A172 (cell line): ENCODE measurements at regions not wholly inside any gene's neighbourhood (a gene's known extent, or its start where the extent isn't known, plus 50 kb on each side); places are given as distances from the start of the nearest gene placed in this dataset.

Experiments
- DNase-seq: peaks from one replicate; pipeline ENCODE4 v3.0.0-alpha.2; 2015; ENCODE audit warnings: low spot score

DNA sequence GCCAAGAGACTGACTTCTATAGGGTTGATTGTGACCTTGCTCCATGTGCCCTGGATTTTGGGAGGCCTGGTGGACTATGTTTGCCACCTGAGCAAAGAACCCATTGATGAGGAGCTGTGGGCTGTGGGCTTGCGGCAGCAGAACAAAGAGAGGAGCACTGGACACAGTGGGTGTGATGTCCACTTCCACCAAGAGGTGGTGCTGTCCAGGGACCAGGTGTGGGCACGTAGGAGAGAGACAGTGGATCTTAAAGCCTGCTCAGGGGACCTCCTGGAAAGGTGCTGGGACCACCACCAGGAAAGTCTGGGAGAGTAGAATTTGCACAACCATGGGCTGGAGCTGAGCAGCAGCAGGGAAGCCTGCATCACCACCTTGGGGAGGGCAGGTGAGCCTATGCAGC lies 106.7 kb upstream of the ETS2 start:
- no peak for DNase-seq

DNA sequence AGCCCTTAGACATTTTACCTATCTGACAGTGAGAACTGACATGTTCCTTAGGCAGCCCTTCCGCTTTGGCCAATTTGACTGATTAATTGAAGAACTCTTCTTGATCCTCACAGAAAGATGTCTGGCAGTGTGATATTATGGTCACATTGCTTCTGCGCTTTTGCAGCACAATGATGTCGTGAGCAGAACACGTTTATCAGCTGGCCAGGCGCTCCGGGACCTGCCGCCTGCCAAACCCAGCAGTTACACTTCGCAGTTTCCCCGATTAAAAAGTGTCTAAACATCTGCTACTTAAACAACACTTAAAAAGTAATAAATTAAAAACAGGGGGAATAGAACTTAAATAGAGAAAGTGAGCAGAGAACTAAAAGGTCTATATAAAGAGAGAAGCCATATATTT lies 103.5 kb upstream of the ETS2 start:
- DNase-seq: no peak

DNA sequence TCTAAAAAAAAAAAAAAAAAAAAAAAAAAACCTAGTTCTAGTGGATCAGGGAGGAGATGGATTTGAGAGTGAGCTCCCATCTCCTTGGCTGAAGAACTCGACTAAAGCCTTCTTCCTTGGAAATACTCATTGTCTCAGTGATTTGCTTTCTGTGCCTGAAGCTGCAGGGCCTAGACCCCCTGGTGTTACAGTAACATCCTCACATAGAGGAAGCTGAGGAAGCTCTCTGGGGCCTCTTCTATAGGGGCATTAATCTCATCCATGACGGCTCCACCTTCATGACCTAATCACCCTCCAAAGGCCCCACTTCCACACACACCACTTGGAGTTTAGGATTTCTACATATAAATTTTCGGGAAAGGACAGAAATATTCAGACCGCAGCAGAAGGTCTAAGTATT lies 95.9 kb upstream of the ETS2 start:
- no peak for DNase-seq

DNA sequence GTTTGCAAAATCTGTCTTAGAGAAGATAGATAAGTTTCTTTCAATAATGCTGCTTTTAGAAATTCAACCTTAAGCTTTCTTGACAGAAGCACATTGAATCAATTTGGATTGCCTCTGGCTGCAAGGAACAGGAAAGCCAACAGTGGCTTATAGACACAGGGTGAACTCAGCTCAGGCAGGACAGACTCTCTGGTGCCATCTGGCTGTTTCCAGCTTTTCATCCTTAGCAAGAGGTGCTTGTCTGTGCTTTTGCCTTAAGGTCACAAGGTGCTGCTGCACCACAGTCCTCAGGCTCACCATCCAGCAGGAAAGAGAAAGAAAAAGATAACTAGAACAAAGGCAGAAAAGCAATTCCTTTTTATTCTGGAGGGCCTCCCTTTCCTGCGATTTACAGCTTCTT lies 93.7 kb upstream of the ETS2 start:
- DNase-seq: peak; percentile 67

DNA sequence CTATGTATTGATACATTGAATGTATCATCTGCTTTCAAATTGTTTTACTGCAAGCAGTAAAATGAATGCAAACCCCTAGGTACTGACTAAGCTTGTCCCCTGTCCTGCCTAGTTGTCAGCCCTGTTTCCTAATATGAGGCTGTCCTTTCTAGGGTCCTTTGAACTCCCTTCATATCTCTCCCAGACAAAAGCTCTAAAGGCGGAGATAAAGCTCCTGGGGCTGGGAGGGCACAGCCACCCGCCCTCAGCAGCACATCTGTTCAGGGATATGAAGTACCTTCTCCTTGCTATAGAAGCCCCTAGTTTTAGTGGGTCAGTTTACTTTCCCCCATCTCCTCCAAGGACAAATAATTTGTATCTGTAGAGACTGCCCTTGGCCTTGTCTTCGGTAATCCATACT lies 93.1 kb upstream of the ETS2 start:
- DNase-seq: no peak

DNA sequence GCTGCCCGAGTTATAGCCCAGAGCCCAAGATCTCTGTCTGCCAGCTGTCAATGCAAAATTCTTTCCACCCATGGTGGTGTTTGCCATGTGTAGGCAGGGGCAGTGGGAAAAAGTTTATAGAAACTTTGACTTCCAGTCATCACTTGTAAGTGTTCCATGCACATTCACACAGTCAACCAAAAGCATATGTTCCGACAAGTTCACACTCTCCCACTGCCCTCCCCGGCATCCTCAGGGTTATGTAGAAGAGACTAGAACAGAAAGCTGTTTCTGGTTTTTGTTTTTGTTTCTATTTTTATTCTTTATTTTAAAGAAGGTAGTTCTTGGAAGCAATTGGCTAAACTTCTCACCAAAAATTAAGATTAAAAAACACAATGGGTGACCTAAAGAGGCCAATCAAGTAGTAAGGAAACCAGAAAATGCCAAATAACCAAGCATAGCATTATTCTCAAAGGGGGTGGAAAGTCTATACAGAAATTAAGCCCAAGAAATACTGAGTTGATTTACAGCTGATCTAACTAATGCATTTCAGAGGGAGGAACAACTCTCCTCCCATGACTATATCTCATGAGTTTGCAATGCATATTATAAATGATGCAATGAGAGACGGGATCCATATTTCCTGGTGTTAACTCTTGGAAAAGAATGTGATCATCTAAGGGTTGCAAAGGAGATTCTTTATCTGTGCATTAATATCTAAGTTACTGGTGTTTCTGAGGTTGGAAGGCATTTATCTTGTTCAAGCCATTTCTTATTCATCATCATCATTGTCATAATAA lies 91.5 kb upstream of the ETS2 start:
- DNase-seq: no peak

DNA sequence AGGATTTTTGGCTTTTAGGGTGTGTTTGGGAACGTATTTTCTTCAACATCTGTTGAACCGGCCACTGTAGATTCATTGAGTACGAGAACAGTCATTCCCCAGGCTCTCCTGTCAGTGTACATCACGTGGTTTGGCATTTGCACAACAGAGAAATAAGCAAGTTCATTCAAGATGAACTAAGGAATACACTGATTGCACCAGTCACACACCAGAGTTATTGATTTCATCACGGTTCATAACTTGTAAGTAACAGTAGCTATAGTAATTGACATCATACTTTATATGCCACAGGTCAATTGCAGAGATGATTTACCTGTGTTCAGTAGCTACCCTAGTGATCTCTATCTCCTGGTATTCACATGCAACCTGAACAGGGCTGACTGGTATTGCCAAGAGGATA lies 90.7 kb upstream of the ETS2 start:
- DNase-seq: no peak

DNA sequence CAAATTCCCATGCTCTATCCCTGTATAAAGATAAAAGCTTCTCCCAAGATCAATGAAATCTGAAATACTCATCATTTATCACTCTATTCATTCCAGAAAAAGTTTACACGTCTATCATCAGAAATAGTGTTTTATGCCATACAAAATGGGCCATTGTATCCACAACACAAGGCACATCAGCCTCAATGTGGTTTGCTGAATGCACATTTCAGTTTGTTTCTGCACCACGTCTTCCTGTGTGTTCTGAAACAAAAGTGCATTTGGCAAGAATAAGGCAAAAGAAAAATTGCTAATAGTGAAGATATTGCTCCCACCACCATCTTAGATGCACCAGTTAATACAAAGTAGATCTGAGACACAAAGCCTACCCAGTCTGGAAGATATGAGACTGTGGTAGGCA lies 89.6 kb upstream of the ETS2 start:
- no peak for DNase-seq

DNA sequence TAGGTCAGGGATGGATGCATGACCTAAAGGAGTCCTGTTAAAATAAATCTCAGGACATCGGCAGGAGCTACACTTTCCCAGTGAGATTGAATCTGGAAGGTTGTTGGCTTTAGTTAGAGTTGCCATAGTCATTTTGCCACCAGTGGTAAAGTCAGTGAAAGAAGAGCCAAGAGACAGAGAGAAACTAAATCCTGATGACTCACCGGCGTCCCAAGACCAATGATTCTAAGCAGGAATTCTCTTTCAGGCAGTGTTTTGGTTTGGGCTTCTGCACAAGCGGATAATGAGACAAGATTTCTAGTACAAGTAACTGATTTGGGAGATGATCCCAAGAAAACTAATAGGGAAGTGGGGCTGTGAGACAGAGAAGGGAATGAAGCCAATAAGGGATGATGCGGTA lies 88.8 kb upstream of the ETS2 start:
- DNase-seq: peak; percentile 43

DNA sequence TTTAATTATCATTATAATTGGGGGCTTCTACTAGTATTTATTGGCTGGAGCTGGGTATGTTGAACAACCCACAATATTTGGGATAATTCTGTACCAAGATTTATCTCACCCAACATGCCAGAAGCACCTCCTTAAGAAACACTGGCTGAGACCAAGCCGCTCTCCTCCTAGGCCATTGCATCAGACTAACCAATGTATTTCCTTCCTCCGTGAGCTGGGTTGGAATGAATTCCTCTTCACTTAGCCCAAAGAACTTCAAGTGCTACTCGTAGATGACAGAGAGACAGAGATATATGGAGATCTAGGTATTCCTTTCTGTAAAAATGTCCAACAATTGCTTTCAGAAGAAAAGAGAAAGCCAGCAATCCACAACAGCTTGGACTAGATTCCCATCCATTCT lies 87.2 kb upstream of the ETS2 start:
- DNase-seq: no peak

DNA sequence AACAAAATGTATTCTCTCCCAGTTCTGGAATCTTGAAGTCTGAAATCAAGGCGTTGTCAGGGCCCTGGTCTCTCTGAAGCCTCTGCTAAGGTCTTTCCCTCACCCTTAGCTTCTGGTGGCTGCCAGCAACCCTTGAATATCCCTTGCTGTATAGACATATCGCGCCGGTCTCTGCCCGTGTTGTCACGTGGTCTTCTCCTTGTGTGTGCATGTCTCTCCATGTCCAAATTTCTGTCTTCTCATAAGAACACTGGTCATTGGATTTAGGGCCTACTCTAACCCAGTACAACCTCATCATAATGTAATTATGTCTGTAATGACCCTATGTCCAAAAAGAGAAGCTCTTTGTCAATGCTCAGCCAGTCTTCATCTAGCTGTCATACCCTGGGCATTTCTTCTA lies 85.7 kb upstream of the ETS2 start:
- DNase-seq: no peak

DNA sequence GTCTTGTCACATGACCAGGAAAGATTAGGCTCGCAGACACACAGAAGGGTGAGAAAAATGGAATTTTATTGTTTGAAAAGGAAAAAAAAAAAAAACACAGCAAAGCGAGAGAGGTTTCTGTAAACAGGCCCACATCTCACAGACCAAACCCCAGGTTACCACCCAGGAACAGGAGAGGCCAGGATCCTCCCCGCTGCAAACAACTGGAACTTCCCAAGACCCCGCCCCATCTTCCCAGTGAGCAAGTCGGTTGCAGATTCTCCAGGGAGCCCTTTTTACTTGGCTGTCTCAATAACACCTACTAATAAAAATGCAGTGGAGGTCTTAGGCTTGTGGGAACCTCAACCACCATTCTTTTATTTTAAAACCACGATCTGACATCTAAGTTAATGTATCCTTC lies 84.7 kb upstream of the ETS2 start:
- DNase-seq: no peak

DNA sequence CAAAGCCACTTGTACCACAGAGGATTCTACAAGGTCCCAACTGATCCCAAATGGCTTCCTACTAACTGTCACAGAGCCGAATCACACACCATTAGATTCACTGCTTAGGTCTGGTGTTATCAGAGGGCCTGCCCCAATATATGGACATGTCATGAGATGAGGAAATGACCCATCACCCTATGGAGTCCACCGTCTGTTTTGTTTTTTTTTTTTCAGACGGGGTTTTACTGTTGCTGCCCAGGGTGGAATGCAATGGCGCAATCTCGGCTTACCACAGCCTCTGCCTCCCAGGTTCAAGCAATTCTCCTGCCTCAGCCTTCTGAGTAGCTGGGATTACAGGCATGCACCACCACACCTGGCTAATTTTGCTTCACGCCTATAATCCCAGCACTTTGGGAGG lies 83.8 kb upstream of the ETS2 start:
- peak; percentile 18 for DNase-seq

DNA sequence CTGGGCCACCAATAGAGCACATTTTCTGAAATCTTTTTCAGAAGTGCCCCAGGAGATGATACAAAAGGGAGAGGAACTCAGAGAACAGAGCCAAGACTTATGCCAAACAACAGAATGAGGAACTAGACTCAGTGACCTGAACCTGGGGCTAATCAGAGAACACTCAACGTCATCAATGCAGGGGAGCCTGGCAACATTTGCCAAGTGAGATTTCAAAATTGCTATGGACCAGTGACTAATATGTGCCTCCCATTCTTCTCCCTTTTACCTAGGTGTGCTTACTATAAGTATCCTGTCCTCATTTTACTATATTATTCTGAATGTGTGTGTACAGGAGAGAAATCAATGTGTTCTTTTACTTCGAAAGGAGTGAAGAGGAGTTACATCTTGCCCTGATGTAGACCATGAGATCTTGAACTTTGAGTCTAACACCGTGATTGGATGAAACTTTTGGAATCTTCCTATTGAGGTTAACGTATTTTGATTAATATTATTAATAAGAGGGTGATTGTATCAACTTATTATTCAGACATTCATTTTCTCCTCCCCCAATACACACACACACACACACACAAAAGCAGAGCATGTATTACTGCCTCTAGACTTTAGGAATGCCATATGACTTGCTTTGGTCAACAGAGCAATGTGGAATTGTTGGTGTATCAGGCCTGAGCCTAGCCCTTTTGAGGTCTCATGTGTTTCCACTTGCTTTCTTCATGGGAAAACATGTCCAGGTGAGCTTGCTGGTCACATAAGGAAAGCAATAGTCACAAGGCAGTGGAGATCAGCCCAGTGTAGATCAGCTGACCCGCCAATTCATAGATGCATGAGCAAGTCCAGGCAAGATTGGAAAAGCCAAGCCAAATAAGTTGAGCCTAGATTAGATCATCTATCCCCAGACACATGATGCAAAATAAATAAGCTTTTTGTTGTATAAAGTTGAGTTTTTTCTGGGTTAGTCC lies 80.3 kb upstream of the ETS2 start:
- DNase-seq: no peak

DNA sequence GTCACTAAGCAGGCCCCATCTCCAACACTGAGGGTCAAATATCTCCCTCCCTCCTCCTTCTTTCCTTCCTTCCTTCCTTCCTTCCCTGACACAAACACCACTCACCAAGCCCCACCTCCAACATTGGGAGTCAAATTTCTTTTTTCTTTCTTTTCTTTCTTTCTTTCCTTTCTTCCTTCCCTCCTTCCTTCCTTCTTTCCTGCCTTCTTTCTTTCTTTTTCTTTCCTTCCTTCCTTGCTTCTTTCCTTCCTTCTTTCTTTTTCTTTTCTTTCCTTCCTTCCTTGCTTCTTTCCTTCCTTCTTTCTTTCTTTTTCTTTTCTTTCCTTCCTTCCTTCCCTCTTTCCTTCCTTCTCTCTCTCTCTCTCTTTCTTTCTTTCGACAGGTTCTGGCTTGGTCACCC lies 79.2 kb upstream of the ETS2 start:
- no peak for DNase-seq

DNA sequence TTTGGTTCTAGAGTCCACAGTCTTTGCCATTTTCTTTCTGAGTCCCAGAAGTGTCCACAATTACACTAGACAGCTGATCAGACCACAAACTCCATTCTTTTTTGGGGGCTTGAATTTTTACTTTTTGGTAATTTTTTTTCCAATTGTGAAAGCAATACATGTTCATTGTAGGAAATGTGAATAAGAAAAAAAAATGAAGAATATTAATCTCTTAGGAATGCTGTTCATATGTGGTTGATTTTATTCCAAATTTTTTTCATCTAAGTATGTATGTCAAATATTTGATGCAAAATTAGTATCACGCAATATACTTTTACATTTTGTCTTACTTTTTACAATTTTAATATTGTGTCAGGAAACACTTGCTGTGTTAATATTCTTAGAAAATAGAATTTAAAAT lies 76.4 kb upstream of the ETS2 start:
- DNase-seq: no peak

DNA sequence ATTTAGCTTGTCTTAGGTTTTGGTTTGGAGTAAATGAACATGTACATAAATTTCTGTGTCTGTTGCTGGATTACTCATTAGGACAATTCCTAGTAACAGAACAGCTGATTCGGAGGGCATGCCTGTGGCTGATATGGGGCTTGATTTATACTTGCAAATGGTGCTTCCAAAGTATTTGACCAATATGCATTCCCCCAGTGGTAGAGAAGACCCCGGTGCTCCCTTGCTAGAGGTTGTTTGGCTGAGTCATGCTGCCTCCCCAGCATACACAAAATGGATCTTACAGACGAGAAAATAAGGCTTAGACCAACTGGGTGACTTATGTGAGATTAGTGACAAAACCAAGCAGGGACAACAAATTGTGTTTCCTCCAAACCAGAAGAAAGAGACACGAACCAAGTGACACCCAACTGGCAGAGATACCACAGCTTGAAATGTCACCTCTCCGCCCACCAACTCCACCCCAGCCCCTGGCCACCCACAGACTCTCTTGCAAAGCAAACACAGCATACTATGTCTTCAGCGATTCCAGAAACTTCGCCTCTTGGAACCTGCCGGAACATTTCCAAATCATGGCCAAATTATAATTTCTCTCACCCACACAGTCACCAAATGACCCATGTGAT lies 75.9 kb upstream of the ETS2 start:
- no peak for DNase-seq

DNA sequence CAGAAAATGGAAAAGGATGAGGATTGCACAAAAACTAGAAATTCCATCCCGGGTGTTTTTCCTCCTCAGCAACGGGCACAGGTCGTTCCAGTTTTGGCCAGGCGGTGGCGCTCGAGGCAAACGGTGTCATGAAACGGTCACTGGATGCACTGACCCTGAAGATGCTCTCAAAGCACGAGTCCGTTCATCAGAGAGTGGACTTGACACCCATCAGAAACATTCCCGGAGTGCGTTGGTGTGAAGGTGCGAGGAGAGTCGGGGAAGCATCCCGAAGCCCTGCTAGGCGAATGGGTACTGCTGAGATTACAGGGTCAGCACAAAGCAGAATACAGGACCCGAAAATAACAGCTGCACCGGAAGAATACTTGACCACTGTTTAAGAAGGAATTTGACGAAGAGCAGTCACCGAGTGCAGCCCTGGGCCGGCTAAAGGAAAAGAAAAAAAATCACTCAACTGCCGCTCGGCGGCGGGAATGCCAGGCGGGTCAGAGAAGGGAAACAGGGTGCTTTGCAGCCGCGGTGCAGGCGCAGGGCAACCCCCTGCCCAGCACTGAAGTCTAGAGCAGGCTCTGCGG lies 71.7 kb upstream of the ETS2 start:
- DNase-seq: peak; percentile 84

DNA sequence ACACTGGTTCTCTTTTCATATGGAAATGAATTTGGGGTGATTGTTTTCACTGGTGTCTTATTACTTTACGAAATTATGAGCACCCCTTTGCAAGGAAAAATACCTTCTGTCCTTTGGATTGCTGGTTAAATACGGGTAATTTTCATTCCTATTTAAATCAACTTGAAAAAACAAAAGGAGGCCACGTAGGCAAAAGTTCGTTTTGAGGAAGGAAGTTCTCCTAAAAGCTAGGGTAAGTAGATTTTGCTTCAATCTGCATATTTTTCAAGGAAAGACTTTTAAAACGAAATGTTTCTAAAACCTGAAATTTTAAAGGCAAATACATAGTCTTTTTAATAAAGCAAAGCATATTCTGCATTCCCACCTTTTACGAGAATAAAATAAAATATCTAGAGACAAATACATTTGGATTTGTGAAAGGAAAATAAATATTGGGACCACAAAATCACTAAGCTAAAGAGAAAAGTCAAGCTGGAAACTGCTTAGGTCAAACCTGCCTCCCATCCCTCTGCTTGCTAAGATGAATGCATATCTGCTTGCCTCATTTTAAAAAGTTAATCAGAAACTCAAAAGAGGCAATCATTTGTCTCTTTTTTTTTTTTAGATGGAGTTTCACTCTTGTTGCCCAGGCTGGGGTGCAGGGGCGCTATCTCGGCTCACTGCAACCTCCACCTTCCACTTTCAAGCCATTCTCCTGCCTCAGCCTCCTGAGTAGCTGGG lies 70.9 kb upstream of the ETS2 start:
- DNase-seq: no peak

DNA sequence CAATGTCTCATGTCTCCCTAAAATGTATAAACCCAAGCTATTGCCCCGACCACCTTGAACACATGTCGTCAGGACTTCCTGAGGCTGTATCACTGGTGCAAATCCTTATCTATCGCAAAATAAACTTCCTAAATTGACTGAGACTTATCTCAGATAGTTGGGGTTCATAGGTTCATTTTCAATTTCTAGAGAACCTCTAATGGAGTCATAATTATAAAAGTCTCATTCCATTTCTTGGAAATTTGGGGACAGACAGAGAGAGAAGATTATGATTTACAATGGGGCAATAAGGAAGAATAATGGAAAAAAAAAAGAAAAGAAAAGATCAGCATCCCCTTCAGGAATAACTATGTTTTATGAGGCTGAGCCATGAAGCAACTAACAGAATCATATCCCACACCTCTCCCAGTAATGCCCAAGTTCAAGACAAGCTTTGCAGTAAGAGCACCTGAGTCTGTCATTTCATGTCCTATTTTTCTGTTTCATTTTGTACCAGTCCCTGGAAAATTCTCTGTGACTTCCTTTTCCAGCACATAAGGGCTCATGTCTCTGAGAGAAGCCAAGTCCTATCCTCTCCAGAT lies 70.0 kb upstream of the ETS2 start:
- DNase-seq: no peak

DNA sequence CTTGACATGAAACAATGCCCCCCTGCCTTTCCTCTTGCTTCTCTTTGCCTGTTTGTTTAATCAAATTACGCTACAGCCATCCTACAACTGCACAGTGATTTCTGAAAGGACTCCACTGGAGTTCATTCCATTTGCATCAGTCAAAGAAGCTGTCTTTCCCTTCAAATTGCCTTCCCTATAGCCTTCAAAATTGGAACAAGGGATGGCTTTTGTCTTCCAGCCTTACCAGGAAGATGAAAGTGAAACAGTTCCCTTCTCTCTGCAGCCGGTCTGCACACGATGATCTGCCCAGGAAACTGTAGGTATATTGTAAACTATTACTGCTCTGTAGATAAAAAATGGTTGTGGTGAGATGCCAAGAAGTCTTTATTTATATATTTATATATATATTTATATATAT lies 65.6 kb upstream of the ETS2 start:
- no peak for DNase-seq
